Subcutaneous abdominal adipose tissue (tissue), 5 donors: ENCODE measurements at regions not wholly inside any gene's neighbourhood (a gene's known extent, or its start where the extent isn't known, plus 50 kb on each side); places are given as distances from the start of the nearest gene placed in this dataset.

Experiments used
- H3K27ac ChIP-seq: one replicate; pipeline ENCODE4 v1.7.0; 2013; ENCODE audit warnings: low read depth, mild to moderate bottlenecking, inconsistent platforms, low read length, moderate library complexity
- H3K27me3 ChIP-seq, 5 donors: one replicate each; pipeline ENCODE4 v1.7.0; 2013; ENCODE audit warnings: low read length in 5 of 5, inconsistent platforms in 1 of 5; ENCODE audit not compliant: control insufficient read depth in 5 of 5, insufficient read depth in 4 of 5
- H3K36me3 ChIP-seq, 5 donors: one replicate each; pipeline ENCODE4 v1.7.0; 2013; ENCODE audit warnings: low read length in 5 of 5; ENCODE audit not compliant: control insufficient read depth in 5 of 5, insufficient read depth in 5 of 5
- H3K4me1 ChIP-seq, 5 donors: one replicate each; pipeline ENCODE4 v1.7.0; 2013; ENCODE audit warnings: low read length in 5 of 5, mild to moderate bottlenecking in 3 of 5, moderate library complexity in 1 of 5; ENCODE audit not compliant: control insufficient read depth in 5 of 5, insufficient read depth in 5 of 5
- H3K4me3 ChIP-seq, 5 donors: one replicate each; pipeline ENCODE4 v1.7.0; 2013; ENCODE audit warnings: low read length in 5 of 5, low read depth in 1 of 5
- H3K9ac ChIP-seq, 5 donors: one replicate each; pipeline ENCODE4 v1.7.0; 2013; ENCODE audit warnings: low read length in 5 of 5, mild to moderate bottlenecking in 4 of 5, moderate library complexity in 3 of 5
- H3K9me3 ChIP-seq, 5 donors: one replicate each; pipeline ENCODE4 v1.7.0; 2013; ENCODE audit warnings: low read length in 5 of 5; ENCODE audit not compliant: control insufficient read depth in 5 of 5
- donor health status: healthy.
- donor health status: healthy.
- donor health status: healthy.
- donor health status: healthy.
- donor health status: healthy.

DNA sequence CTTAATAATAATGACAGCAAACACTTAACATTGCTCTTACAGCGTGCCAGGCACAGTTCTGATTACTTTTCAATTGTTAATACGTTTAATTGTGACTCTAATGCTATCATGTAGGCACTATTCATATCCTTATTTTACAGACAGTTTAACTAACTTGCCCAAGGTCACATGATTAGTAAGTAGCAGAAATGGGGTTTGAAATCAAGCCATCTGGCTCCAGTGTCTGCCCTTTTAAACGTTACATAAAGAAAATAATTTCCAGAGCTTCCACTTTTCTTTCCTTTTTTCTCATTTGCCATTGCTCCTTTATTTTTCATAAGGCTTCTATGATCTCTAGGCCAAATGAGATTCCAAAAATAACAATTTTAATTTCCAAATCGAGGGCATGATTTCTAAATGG is 50.6 kb upstream of the IKZF2 start:
- peak overlapping the region; percentile 52 for H3K27ac ChIP-seq
- peaks cover 0 to 9% (median 0%) of the 10 kb centered on the region in 5 donors for H3K4me1 ChIP-seq
- H3K9ac ChIP-seq, result peak overlapping the region in 1 of 5 donors; percentile 8
- no peaks in the 10 kb centered on the region for H3K36me3 ChIP-seq
- H3K27me3 ChIP-seq, result no peaks in the 10 kb centered on the region
- H3K9me3 ChIP-seq, result no peaks in the 10 kb centered on the region
- no peak overlapping the region for H3K4me3 ChIP-seq

DNA sequence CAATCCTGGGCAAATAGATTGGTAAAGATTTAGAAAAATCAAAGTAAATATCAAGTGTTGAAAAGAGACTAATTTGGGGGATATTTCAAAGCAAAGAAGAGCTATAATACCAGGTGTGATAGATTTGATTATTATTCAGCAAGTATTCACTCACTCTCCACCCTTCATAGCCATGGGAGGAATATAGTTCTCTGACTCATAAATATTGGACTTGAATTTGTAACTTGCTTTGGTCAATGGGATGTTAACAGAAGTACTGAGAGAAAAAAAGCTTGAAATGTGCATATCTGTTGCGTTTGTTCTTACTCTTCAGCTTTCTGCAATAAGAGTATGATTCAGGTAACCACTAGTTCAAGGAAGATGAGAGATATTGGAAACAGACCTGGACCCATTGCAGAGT is 54.5 kb upstream of the IKZF2 start:
- no peak overlapping the region for H3K27ac ChIP-seq

DNA sequence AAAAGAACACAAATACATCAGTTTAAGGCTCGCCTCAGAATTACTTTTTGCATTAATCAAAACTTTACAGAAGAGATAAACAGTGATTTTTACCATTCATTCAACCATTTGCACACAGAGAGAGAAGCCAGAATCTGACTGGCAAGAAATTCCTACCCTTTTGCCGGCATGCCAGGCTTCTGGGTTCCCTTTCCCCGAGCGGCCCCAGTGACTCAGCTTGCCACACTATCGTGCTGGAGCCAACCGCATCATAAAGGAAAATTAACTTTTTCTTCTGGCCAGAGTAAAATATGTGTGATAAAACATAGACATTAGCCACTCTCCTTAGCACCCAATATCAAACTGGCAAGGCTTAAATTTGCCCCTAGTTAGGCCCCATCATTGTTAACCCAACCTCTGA is 61.8 kb upstream of the IKZF2 start:
- H3K27ac ChIP-seq, result no peak overlapping the region

More for the DNA sequence above, 54.5 kb upstream of the IKZF2 start:
- H3K4me3 ChIP-seq, result no peak overlapping the region
- H3K36me3 ChIP-seq, result no peaks in the 10 kb centered on the region
- H3K4me1 ChIP-seq, result peaks cover 0 to 9% (median 0%) of the 10 kb centered on the region in 5 donors
- no peak overlapping the region for H3K9ac ChIP-seq
- H3K27me3 ChIP-seq, result no peaks in the 10 kb centered on the region
- no peaks in the 10 kb centered on the region for H3K9me3 ChIP-seq

DNA sequence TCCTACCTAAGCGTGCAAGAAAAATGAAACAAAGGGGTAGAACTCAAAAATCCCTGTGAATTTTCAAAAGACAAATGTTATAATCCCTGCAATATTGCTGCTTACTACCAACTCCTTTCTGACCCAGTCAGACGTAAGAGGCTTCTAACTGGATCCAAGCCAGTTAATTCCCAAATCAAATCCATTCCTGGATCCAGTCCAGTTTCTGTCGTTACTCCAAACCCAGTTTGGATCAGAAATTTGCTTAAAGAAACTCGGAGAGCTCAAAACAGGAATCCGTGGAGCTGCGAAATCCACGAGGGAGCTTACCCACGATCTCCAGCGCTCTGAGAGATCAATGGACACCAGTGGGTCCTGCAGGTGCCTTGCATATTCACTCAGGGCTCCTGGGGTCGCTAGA is 62.8 kb upstream of the IKZF2 start:
- no peaks in the 10 kb centered on the region for H3K27me3 ChIP-seq
- H3K9me3 ChIP-seq, result no peaks in the 10 kb centered on the region
- H3K36me3 ChIP-seq, result no peaks in the 10 kb centered on the region
- peaks cover 0 to 5% (median 0%) of the 10 kb centered on the region in 5 donors for H3K4me1 ChIP-seq
- H3K4me3 ChIP-seq, result no peak overlapping the region
- no peak overlapping the region for H3K9ac ChIP-seq
- H3K27ac ChIP-seq, result no peak overlapping the region

More for the DNA sequence above, 61.8 kb upstream of the IKZF2 start:
- peaks cover 0 to 5% (median 0%) of the 10 kb centered on the region in 5 donors for H3K4me1 ChIP-seq
- no peaks in the 10 kb centered on the region for H3K9me3 ChIP-seq
- H3K36me3 ChIP-seq, result no peaks in the 10 kb centered on the region
- H3K9ac ChIP-seq, result no peak overlapping the region
- no peak overlapping the region for H3K4me3 ChIP-seq
- H3K27me3 ChIP-seq, result no peaks in the 10 kb centered on the region

DNA sequence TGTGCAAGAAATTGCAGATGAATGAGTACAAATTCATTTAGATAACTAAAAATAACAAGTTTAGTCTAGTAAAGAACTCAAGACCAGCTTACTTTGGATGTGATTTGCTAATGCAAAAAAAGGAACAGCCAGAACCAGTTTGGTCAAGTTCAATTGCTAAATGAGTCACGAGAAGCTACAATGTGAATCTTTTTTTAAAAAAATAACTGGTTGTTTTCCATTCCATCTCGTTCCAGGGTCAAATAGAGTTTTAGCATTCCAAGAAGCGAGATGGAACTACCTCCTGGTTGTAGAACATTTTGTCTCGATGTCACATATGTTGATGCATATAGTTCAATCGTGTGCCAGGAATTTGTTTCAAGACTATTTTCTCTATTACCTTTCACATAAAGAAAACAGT is 65.0 kb upstream of the IKZF2 start:
- Histone ChIP-seq H3K27ac (no peak overlapping the region), H3K36me3 (no peaks in the 10 kb centered on the region), H3K9me3 (no peaks in the 10 kb centered on the region)

DNA sequence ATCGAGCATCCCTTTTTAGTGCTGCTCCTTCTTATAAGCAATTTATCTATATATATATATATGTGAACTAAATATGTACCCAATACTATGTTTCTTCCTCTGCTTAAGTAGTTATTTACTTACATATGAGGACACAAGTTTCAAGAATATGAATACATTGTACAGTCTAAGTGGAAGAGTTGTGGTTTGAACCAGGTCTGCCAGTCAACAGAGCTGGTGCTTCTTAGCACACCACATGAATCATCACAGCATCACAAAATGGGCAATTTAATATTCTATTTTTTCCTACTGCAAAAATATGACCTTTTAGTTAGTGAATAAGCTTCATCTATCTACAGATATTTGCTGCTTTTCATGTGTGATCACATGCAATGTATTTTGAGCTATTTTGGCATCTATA is 64.4 kb upstream of the SPAG16 start:
- peaks cover 0 to 5% (median 0%) of the 10 kb centered on the region in 5 donors for H3K4me1 ChIP-seq
- no peak overlapping the region for H3K4me3 ChIP-seq
- H3K9ac ChIP-seq, result no peak overlapping the region
- H3K27me3 ChIP-seq, result no peaks in the 10 kb centered on the region
- no peaks in the 10 kb centered on the region for H3K9me3 ChIP-seq
- no peak overlapping the region for H3K27ac ChIP-seq
- no peaks in the 10 kb centered on the region for H3K36me3 ChIP-seq

More for the DNA sequence above, 65.0 kb upstream of the IKZF2 start:
- Histone ChIP-seq H3K27me3 (no peaks in the 10 kb centered on the region), H3K4me3 (no peak overlapping the region), H3K9ac (no peak overlapping the region), H3K4me1 (peaks cover 0 to 5% (median 0%) of the 10 kb centered on the region in 5 donors)

DNA sequence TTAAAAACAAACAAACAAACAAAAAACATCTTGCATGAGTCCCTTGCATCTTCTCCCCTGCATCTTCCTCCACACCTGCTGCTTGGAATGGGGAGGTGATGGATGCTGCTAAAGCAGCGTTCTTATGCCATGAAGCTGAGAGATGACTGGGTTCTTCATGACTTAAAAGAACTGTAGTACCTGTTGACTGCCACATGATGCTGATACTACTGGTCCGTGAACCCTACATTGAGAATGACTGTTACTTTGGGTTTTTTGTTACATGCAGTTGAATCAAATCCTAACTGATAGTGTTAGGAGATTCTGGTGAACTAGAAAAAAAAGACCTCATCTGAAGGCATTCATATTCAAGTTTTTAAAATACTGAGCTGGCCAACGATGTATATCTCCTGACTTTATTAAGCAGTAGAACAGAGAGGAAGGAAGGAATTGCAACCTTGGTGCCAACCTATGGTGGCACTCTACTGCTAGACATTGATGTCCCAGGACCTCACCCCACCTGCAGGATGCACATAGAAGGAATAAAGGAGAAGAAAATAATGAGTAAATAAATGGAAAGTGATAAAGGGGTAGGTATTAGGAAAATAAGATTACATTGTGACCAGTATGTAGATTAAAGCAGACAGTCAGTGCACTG is 63.2 kb upstream of the SPAG16 start:
- no peak overlapping the region for H3K4me3 ChIP-seq
- H3K27ac ChIP-seq, result no peak overlapping the region
- no peaks in the 10 kb centered on the region for H3K9me3 ChIP-seq
- H3K4me1 ChIP-seq, result peaks cover 0 to 5% (median 0%) of the 10 kb centered on the region in 5 donors
- H3K36me3 ChIP-seq, result no peaks in the 10 kb centered on the region
- no peak overlapping the region for H3K9ac ChIP-seq
- no peaks in the 10 kb centered on the region for H3K27me3 ChIP-seq

DNA sequence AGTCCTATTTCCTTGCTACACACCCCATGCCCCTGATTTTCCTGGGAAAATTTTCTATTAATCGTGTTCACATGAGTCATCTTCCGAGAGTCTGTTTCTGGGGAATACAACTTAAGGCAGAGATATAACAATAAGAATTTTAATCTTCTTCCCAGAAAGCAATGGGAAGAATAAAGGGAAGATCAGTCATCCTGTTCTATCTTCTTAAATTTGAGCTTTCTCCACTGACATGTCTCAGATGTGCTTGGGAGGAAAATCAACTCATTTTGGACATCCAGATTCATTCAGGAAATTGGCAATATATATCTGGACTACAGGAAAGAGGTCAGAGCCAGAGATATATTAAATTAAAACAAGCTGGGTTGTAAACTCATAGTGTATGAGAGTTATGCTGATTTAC is 62.3 kb upstream of the SPAG16 start:
- Histone ChIP-seq H3K36me3 (no peaks in the 10 kb centered on the region), H3K9ac (no peak overlapping the region)

DNA sequence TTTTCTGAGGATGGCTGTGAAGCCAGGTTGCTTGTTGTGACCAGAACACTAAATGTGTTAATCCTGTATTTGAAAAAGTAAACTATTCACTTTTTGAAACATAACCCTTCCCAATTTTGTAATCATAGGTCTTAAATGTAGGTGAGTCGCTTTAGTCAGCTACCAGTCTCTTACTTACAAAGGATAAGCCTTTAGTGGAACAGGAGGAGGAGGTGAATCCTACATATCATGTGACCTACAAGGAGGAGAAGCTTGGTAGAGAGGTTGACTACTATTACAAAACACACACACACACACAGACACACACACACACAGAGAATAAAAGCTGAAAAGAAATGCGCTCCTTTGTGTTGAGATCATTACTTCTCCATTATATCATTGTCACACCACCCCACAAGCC is 59.9 kb upstream of the SPAG16 start:
- Histone ChIP-seq H3K9me3 (no peaks in the 10 kb centered on the region), H3K36me3 (no peaks in the 10 kb centered on the region), H3K27ac (no peak overlapping the region), H3K27me3 (no peaks in the 10 kb centered on the region), H3K4me1 (no peaks in the 10 kb centered on the region), H3K4me3 (no peak overlapping the region), H3K9ac (no peak overlapping the region)

More for the DNA sequence above, 62.3 kb upstream of the SPAG16 start:
- Histone ChIP-seq H3K27ac (no peak overlapping the region), H3K9me3 (no peaks in the 10 kb centered on the region), H3K4me3 (no peak overlapping the region), H3K27me3 (no peaks in the 10 kb centered on the region), H3K4me1 (no peaks in the 10 kb centered on the region)

DNA sequence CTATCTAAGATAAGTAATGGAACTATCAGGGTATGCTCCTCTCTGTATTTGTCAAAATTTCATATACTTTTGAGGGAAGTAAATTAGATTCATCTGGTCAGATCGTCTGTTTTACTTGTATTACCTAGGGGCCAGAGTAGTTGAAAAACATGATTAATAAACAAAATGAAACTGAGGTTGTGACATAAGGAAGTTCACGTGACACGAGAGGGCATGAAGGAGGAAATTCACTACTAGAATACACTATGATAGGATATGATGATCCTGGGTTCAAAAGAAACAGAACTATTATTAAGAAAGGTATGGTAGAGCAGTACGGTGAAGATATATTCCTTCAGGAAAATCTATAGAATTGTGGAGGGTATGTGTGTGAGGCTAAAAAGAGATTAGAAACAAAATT is 58.4 kb upstream of the SPAG16 start:
- H3K4me1 ChIP-seq, result no peaks in the 10 kb centered on the region
- no peak overlapping the region for H3K27ac ChIP-seq
- no peaks in the 10 kb centered on the region for H3K27me3 ChIP-seq

More for the DNA sequence above, 58.4 kb upstream of the SPAG16 start:
- H3K9ac ChIP-seq, result no peak overlapping the region
- no peak overlapping the region for H3K4me3 ChIP-seq
- H3K36me3 ChIP-seq, result no peaks in the 10 kb centered on the region
- no peaks in the 10 kb centered on the region for H3K9me3 ChIP-seq
